ENCODE measurements at regions not wholly inside any gene's neighbourhood (a gene's known extent, or its start where the extent isn't known, plus 50 kb on each side); places are given as distances from the start of the nearest gene placed in this dataset.

DNA sequence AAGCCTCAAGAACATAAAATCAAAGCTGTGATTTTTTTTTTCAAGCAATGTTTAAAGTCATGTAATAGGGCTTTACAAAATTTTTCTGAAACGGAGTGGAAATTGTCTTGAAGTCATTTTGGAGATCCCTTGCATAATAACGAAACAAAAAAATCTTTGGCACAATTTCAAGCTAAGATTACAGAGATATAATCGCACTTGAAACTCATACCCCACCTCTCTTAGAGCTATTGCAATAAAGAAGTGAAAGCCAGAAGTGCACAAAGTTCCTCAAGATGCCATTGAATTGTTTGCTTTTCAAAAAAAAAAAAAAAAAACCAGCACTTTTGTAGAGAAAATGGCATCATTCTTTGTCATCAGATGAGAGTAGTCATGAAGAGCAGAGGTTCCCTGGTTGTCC lies 152.3 kb downstream of the PAX3 start:
- DNase-seq (ENCODE audit: low read depth): no peak

DNA sequence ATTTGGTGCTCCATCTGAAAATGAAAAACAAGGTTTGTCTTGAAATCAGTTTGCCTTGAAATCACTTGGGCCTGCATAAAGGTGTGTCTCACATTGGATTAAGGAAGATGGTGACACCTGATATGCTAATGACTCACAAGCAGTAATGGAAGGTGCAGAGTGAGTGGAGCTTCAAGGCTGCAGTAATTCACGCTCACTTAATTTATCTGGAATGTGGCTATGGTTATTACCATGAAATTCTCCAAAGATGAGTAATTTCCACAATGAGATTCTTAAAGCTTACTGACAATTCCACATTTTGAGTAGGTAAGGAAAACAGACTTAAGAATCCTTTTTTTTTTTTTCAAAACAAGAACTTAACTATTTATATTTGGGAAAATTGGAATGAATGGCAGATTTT lies 156.8 kb downstream of the PAX3 start:
- peak; percentile 76 for DNase-seq (ENCODE audit: low read depth)

GRCh38 chr2:222136106-222136630 lies 162.6 kb downstream of the PAX3 start:
- no peak for DNase-seq (ENCODE audit: low read depth)

DNA sequence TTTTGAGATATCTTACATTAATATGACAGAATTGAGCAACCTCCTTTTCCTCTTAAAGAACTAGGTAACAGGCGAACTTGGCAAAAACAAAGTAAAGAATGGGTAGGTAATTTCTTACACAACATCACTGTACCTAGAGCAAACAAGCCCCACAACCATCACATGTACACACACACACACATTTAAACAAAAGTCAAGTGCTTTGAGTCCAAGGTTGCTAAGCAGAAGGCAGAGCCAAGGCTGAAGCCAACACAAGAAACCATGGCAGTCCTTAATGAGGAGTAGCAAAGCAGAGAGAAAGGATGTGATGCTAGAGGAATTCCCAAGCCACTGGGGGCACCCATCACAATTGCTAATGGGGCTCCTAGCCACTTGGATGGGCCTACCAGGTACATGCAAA lies 164.1 kb downstream of the PAX3 start:
- DNase-seq (ENCODE audit: low read depth): no peak

DNA sequence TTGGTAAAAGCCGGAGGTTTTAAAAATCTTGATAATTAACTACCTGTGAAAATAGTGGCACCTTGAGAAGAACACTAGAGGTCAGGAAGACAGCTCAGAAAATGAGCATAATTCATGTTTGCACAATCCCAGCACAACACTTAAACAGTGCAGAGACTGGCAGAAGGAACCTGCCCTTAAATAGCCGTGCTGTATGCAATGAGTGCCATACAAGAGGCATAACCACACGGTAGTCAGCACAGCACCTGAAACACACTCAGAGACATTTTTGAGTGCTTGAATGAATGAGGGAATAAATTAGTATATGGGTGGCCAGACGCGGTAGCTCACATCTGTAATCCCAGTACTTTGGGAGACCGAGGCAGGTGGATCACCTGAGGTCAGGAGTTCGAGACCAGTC lies 164.9 kb downstream of the PAX3 start:
- no peak for DNase-seq (ENCODE audit: low read depth)

DNA sequence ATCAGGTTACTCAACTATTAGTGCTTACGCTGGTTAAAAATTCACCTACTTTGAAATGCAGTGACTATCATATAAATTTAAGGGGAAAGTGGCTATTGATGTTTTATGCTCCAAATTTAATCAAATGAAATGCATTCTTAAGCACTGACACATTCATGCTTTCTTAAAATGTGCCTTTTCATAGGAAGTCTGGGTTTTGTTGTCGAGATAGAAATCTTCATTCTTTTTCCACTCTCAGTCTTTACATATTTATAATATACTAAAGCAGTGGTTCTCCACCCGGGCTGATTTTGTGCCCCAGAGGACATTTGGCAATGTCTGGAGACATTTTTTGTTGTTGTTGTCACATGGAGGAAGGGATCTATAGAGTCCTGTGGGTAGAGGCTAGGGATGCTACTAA lies 167.9 kb downstream of the PAX3 start:
- DNase-seq (ENCODE audit: low read depth): no peak

- no peak for DNase-seq (ENCODE audit: low read depth)
Observed at GRCh38 chr2:222127660-222128059, 171.1 kb downstream of the PAX3 start.

DNA sequence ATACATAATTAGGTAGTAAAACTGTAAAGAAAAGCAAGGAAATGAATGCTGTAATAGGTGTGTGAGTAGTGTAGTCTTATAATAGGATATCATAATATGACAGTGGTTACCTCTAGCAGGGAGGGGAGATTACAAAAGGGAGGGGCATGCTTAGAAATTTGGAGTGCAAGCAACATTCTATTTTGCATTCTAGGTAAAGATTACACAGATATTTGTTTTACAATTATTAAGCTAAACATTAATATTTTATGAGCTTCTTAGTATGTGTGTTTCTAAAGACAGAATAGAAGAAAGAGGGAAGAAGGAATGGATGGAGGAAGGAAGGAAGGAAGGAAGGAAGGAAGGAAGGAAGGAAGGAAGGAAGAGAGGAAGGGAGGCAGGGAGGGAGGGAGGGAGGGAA lies 177.9 kb downstream of the PAX3 start:
- DNase-seq (ENCODE audit: low read depth): no peak

GRCh38 chr2:222115296-222115695 lies 183.5 kb downstream of the PAX3 start:
- DNase-seq (ENCODE audit: low read depth): peak; percentile 2

DNA sequence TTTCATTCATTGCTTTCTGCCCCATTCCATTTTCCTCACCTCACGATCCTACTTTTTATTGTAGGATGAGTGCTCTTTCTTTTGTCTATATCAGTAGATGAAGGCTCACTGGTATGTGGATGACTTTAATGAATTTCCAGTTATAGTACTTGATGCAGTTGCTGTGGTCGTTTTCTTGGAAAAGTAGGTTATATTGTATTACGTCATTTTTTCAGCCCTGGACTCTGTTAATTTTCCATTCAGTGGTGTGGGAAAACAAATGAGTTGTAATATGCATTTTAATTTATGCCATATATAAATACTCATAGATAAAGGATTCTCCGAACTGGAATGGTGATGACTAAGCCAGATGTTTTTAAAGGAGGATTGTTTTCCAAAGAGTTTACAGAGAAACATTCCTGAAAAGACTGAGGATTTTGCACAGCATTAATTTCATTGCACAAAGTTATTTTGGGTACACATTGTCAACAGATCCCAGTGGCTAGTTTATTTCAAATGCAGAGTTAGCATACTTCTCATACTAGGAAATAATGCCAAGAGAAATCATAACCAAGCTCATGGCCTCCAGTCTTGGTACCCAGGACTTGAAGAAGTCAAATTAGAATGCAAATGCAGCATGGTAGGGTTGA lies 189.7 kb downstream of the PAX3 start:
- no peak for DNase-seq (ENCODE audit: low read depth)

- DNase-seq (ENCODE audit: low read depth): no peak
Observed at GRCh38 chr2:222108497-222108896, 190.3 kb downstream of the PAX3 start.

- peak; percentile 33 for DNase-seq (ENCODE audit: low read depth)
Observed at GRCh38 chr2:222105046-222105445, 193.8 kb downstream of the PAX3 start.

GRCh38 chr2:222102575-222103349 lies 196.0 kb downstream of the PAX3 start:
- no peak for DNase-seq (ENCODE audit: low read depth)

- DNase-seq (ENCODE audit: low read depth): no peak
Observed at GRCh38 chr2:222100704-222101699, 197.8 kb downstream of the PAX3 start.

DNA sequence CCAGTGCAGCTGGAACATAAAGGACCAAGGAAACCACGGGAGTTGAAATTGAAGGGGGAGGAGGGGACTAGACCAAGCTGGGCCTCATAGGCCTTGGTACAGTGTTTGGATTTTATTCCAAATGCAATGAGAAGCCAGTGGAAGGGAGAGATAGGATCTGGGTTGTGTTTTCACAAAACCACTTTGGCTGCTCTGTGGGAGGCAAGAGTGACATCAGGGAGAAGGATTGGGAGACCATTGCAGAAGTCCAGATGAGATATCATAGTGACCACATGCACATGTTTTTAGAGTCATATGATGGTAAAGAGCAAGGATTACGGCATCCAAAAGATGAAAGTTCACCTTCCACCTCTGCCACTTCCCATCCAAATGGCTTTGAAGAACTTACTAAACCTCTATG lies 210.2 kb downstream of the PAX3 start:
- no peak for DNase-seq (ENCODE audit: low read depth)

- DNase-seq (ENCODE audit: low read depth): no peak
Observed at GRCh38 chr2:222087998-222088397, 210.8 kb downstream of the PAX3 start.

- no peak for DNase-seq (ENCODE audit: low read depth)
Observed at GRCh38 chr2:222082201-222082600, 216.6 kb downstream of the PAX3 start.

GRCh38 chr2:222080141-222080540 lies 218.7 kb downstream of the PAX3 start:
- no peak for DNase-seq (ENCODE audit: low read depth)

- peak; percentile 26 for DNase-seq (ENCODE audit: low read depth)
Observed at GRCh38 chr2:222076973-222077690, 221.7 kb downstream of the PAX3 start.

DNA sequence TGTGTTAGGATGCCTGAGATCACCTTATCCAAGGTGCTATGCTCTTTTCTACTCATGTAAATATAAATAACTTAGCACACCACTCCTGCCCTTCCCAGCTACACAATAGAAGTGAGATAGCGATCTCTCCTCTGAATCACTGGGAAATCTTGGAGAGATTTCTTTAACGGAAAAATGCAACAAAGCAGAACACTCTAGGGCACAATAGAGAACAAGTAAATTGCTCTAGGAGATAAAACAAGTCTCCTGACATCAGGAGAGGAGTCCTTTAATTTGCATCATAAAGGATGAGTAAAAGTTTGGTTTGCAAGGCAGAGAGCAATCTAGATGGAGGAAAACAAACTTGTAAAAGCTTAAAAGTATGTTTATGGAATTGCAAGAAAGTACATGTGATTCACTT lies 224.1 kb downstream of the PAX3 start:
- DNase-seq (ENCODE audit: low read depth): no peak

DNA sequence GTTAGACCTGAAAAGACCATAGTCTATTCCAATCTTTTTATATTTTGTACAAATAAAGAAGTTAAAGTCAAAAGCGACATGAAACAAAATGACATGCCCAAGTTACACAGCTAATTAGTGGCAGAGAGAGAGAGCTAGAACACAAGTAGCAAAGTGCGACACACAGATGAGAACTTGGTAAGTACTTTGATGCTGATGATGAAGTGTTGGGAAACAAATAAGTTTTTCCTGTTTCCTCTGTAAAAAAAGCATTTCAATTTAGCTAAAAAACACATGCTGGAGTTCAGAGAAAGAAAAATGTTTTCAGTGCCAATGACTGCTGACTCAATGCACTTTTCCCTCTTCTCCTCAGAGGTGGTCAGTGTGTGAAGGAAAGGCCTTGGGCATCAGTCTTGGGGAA lies 226.9 kb downstream of the PAX3 start:
- DNase-seq (ENCODE audit: low read depth): no peak

DNA sequence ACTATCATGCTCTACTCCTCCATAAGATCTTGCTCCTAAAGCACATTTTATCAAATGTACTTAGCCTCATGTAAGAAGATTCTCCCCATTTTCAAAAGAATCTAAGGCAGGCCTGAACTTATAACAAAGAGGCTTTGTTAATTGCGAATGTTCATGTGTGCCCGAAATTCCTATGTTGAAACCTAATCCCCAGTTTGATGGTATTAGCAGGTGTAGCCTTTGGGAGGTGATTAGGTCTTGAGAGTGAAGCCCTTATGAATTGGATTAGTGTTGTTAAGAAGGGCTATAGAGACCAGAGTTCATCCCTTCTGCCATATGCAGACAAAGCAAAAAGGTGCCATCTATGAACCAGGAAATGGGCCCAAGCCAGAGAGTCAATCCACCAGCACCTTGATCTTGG lies 234.5 kb downstream of the PAX3 start:
- DNase-seq (ENCODE audit: low read depth): no peak
